Amniotic stem cell (primary cell): ENCODE measurements at regions not wholly inside any gene's neighbourhood (a gene's known extent, or its start where the extent isn't known, plus 50 kb on each side); places are given as distances from the start of the nearest gene placed in this dataset.

ENCODE experiments used
- DNase-seq: peaks from one replicate; lab custom pipeline; 2025; lab: John Stamatoyannopoulos, UW

DNA sequence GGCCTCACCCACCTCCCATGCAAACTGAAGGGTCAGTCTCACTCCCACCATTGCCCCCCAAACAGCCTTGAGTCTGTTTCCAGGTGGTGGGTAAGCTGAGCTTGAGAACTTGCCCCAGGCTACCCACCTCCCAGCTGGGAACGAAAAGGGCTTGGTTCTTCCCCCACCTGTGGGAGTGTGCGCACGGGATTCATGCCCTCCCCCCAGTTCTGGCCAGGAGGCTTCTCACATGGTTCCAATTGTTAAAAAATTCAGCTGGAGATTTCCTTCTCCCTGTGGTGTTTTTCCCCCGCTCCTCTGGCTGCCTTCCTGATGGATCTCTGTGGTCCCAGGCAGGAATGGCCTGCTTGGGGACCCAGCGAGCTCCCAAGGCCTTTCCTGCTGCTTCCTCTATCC lies 81.8 kb upstream of the C21orf91 start:
- no peak for DNase-seq

DNA sequence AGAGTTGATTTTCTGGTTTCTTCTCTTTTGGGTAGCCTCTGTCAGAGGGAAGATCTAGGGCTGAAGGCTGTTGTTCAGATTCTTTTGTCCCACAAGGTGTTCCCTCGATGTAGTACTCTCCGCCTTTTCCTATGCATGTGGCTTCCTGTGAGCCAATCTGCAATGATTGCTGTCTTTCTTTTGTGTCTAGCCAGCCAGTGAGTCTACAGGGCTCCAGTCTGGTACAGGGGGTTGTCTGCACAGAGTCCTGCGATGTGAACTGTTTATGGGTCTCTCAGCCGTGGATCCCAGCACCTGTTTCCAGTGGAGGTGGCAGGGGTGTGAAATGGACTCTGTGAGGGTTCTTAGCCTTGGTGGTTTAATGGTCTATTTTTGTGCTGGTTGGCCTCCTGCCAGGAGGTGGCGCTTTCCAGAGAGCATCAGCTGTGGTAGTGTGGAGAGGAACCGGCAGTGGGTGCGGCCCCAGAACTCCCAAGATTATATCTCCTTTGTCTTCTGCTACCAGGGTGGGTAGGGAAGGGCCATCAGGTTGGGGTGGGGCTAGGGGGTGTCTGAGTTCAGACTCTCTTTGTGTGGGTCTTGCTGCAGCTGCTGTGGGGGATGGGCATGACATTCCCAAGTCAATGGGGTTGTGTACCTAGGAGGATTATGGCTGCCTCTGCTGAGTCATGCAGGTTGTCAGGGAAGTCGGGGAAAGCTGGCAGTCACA lies 81.3 kb upstream of the C21orf91 start:
- no peak for DNase-seq

DNA sequence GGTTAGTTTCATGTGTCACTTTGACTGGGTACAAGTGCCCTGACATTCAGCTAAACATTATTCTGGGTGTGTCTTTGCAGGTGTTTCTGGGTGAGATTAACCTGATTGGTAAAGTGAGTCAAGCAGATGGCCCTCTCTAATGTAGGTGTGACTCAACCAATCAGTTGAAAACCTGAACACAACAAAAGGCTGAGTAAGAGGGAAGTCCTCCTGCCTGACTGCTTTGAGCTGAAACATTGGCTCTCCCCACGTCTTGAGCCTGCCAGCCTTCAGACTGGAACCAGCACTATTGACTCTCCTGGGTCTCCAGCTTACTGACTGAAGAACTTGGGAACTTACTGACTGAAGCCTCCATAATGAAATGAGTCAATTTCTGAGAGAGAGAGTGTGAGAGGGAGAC lies 70.0 kb upstream of the C21orf91 start:
- DNase-seq, result no peak

DNA sequence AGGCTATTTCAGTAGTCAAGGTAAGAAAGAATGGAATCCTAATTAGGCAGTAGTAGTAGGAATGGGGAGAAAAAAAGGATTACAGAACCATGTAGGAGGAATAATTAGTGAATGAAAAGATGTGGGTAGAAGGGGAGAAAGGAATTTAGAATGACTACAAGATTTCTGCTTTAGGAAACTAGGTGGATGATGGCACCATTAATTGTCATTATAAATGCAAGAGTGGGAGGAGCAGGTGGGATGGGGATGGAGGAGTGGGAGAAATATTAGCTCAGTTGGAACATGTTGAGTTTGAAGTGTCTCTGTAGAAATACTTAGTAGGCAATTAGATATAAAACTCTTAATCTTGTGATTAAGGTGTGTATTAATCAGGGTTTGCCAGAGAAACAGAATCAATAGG lies 50.0 kb upstream of the C21orf91 start:
- no peak for DNase-seq
